ENCODE measurements at regions not wholly inside any gene's neighbourhood (a gene's known extent, or its start where the extent isn't known, plus 50 kb on each side); places are given as distances from the start of the nearest gene placed in this dataset.
A peak's percentile ranks its signal among the peaks of the same experiment; 100 is the strongest.

- DNase-seq (ENCODE audit: low read depth, low spot score) (no peak), ATAC-seq (no peak)
- Histone ChIP-seq H3K9me3 (ENCODE audit: control insufficient read depth, insufficient read depth, low read depth, low read length) (no peaks in the 10 kb centered on the region), H3K4me3 (ENCODE audit: low read depth in 2 of 2, low read length in 2 of 2) (no peak overlapping the region), H3K27me3 (ENCODE audit: control insufficient read depth, insufficient read depth, low read length) (no peaks in the 10 kb centered on the region), H3K27ac (ENCODE audit: low read length) (no peak overlapping the region), H3K4me1 (ENCODE audit: control insufficient read depth, insufficient read depth, low read length) (0 out of 2 replicates have a peak, but pooled peaks cover 3% of the 10 kb centered on the region), H3K36me3 (ENCODE audit: control insufficient read depth, insufficient read depth, low read length) (no peaks in the 10 kb centered on the region)
- in situ Hi-C loops (cut with HindIII; ENCODE audit: low pct_unique_long_range_greater_than_20kb, low sequenced_read_pairs) (no loop called here), intact Hi-C loops (cut with micrococcal nuclease; ENCODE audit: unreplicated experiment) (no loop called here)
- no TSS peak for BruUV-seq (replicated peaks)
- peak; percentile 77 for TF ChIP-seq TCF7L2 (IDR thresholded peaks at IDR 0.05; ENCODE audit: low read depth, low read length)
- TF ChIP-seq SIN3A (IDR thresholded peaks at IDR 0.05; ENCODE audit: borderline replicate concordance, insufficient read depth, low read depth, low read length): no peak
- ChIA-PET CTCF (no interaction called here), POLR2A (no interaction called here)
Observed at GRCh38 chr15:38893925-38894242, 329.3 kb upstream of the RASGRP1 start.

DNA sequence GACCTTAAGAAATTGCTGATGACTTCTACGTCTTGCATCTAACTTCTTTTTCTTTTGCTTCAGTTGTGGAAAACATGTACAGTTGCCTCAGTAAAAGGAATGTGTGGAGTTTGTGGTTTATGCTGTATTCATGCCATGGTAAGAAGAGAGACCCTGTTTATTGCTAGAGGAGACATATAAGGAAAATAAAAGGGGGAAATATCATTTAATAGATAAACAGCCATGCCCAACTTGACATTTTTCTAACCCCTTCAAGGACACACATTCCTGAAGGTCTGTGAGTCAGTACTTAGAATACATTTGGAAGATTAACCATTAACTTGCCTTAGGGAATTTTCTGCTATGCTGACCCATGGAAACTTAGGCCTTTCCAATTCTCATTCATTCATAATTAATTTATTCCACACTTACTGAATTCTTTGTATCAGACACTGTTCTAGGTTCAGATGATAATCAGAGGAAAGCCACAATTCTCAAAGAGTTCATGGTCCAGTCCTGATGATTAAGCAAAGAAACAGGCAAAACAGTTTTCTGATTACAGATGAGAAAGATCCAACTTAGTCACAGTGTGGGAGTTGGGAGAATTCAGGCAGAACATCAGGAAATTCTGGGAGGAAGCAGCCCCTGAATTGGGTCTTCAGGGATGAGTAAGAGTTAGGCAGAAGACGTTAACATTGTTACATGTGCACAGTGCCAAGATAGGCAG, 329.8 kb upstream of the RASGRP1 start:
- intact Hi-C loops (cut with micrococcal nuclease; ENCODE audit: unreplicated experiment): no loop called here
- ChIA-PET CTCF (no interaction called here), POLR2A (interaction anchor here (0.6 kb wide), 1 partner anchor 80 kb away, joined by 6 read pairs; no protein-coding TSS in a partner anchor)
- TF ChIP-seq CTCF (IDR thresholded peaks at IDR 0.05): no peak
- no peak for TF ChIP-seq POLR2AphosphoS5 (IDR thresholded peaks at IDR 0.05; ENCODE audit: low read depth, low read length)
- TF ChIP-seq SIN3A (IDR thresholded peaks at IDR 0.05; ENCODE audit: borderline replicate concordance, insufficient read depth, low read depth, low read length): no peak
- TF ChIP-seq, protein P1, sequence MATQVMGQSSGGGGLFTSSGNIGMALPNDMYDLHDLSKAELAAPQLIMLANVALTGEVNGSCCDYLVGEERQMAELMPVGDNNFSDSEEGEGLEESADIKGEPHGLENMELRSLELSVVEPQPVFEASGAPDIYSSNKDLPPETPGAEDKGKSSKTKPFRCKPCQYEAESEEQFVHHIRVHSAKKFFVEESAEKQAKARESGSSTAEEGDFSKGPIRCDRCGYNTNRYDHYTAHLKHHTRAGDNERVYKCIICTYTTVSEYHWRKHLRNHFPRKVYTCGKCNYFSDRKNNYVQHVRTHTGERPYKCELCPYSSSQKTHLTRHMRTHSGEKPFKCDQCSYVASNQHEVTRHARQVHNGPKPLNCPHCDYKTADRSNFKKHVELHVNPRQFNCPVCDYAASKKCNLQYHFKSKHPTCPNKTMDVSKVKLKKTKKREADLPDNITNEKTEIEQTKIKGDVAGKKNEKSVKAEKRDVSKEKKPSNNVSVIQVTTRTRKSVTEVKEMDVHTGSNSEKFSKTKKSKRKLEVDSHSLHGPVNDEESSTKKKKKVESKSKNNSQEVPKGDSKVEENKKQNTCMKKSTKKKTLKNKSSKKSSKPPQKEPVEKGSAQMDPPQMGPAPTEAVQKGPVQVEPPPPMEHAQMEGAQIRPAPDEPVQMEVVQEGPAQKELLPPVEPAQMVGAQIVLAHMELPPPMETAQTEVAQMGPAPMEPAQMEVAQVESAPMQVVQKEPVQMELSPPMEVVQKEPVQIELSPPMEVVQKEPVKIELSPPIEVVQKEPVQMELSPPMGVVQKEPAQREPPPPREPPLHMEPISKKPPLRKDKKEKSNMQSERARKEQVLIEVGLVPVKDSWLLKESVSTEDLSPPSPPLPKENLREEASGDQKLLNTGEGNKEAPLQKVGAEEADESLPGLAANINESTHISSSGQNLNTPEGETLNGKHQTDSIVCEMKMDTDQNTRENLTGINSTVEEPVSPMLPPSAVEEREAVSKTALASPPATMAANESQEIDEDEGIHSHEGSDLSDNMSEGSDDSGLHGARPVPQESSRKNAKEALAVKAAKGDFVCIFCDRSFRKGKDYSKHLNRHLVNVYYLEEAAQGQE (IDR thresholded peaks at IDR 0.05; ENCODE audit: insufficient read depth in 1 of 2, low read depth in 2 of 2, low read length in 1 of 2): no peak
- no peak for TF ChIP-seq TCF7L2 (IDR thresholded peaks at IDR 0.05; ENCODE audit: low read depth, low read length)
- no peak overlapping the region for H3K4me3 ChIP-seq (ENCODE audit: low read depth in 2 of 2, low read length in 2 of 2)
- 0 out of 2 replicates have a peak, but pooled peaks cover 3% of the 10 kb centered on the region for H3K4me1 ChIP-seq (ENCODE audit: control insufficient read depth, insufficient read depth, low read length)
- DNase-seq (ENCODE audit: low read depth, low spot score): no peak
- BruUV-seq (replicated peaks): no TSS peak
- no peaks in the 10 kb centered on the region for H3K36me3 ChIP-seq (ENCODE audit: control insufficient read depth, insufficient read depth, low read length)
- peak overlapping the region; percentile 62 for H3K27ac ChIP-seq (ENCODE audit: low read length)
- in situ Hi-C loops (cut with HindIII; ENCODE audit: low pct_unique_long_range_greater_than_20kb, low sequenced_read_pairs): no loop called here
- ATAC-seq: peak; percentile 76
- H3K27me3 ChIP-seq (ENCODE audit: control insufficient read depth, insufficient read depth, low read length): no peaks in the 10 kb centered on the region
- H3K9me3 ChIP-seq (ENCODE audit: control insufficient read depth, insufficient read depth, low read depth, low read length): no peaks in the 10 kb centered on the region

Data from Panc1 (cell line).